WERI-Rb-1 (cell line): ENCODE measurements at regions not wholly inside any gene's neighbourhood (a gene's known extent, or its start where the extent isn't known, plus 50 kb on each side); places are given as distances from the start of the nearest gene placed in this dataset.

Experiments
- DNase-seq: peaks from one replicate; pipeline ENCODE4 v3.0.0-alpha.2; 2020
- H3K27ac ChIP-seq: fragments of 250-450 bp; sonication (Bioruptor Pico); 2 replicates; pipeline ENCODE4 v1.5.1; 2020; ENCODE audit warnings: mild to moderate bottlenecking, moderate library complexity
- H3K27me3 ChIP-seq: fragments of 250-450 bp; sonication (Bioruptor Pico); 2 replicates; pipeline ENCODE4 v1.5.1; 2021; ENCODE audit warnings: mild to moderate bottlenecking, low read depth, moderate library complexity; ENCODE audit not compliant: insufficient read depth, severe bottlenecking
- H3K36me3 ChIP-seq: fragments of 250-450 bp; sonication (Bioruptor Pico); 2 replicates; pipeline ENCODE4 v1.5.1; 2020; ENCODE audit warnings: mild to moderate bottlenecking, moderate library complexity
- H3K4me3 ChIP-seq: 2 replicates; pipeline ENCODE4 v1.5.1; 2011; ENCODE audit warnings: low read depth, mild to moderate bottlenecking, control low read depth, low read length
- H3K9me3 ChIP-seq: fragments of 250-450 bp; sonication (Bioruptor Pico); 2 replicates; pipeline ENCODE4 v1.5.1; 2021; ENCODE audit warnings: mild to moderate bottlenecking, moderate library complexity; ENCODE audit not compliant: severe bottlenecking
- TF ChIP-seq, protein P1 (sequence below): IDR thresholded peaks from 2 replicates; pipeline ENCODE4 v1.5.1; 2011; ENCODE audit warnings: low read depth, mild to moderate bottlenecking, control low read depth, inconsistent platforms, low read length

DNA sequence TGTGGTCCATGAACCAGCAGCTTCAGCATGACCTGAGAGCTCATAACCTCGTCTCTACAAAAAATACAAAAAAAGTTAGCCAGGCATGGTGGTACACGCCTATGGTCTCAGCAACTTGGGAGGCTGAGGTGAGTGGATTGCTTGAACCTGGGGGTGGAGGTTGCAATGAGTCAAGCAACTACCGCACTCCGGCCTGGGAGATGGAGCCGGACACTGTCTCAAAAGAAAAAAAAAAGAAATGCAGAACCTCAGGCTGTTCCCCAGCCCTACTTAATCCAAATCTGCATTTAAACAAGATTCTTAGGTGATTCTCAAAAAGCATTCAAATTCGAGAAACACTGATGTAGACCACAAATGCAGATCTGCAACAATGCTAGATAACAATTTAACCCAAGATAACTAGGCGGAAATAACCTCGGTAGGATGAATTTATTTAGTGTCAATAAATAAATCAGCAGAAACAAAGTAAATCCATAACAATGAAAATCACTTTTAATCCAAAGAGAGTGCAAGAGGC is 203.5 kb downstream of the SP3 start:
- TF ChIP-seq, protein P1, sequence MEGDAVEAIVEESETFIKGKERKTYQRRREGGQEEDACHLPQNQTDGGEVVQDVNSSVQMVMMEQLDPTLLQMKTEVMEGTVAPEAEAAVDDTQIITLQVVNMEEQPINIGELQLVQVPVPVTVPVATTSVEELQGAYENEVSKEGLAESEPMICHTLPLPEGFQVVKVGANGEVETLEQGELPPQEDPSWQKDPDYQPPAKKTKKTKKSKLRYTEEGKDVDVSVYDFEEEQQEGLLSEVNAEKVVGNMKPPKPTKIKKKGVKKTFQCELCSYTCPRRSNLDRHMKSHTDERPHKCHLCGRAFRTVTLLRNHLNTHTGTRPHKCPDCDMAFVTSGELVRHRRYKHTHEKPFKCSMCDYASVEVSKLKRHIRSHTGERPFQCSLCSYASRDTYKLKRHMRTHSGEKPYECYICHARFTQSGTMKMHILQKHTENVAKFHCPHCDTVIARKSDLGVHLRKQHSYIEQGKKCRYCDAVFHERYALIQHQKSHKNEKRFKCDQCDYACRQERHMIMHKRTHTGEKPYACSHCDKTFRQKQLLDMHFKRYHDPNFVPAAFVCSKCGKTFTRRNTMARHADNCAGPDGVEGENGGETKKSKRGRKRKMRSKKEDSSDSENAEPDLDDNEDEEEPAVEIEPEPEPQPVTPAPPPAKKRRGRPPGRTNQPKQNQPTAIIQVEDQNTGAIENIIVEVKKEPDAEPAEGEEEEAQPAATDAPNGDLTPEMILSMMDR, result no peak
- no peaks in the 10 kb centered on the region for H3K9me3 ChIP-seq
- no peaks in the 10 kb centered on the region for H3K27me3 ChIP-seq
- no peak for DNase-seq
- H3K36me3 ChIP-seq, result no peaks in the 10 kb centered on the region
- no peak overlapping the region for H3K4me3 ChIP-seq
- no peak overlapping the region for H3K27ac ChIP-seq

DNA sequence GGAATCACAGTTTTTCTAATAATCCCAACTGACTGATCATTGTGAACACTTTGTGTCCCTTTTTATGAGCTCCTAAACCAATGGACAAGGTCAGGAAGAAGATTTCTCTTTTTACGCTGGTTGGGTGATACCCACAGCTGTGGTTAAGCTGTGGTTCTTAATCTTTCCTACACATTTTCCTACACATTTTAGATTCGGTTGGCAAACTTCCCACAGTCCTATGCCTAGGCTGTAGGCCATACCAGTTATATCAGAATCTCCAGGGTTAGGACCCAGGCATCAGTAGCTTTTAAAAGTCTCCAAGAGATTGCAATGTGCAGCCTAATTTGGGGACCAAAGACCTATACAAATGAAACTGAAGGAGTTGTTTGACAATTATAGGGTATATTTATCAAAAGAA is 203.0 kb downstream of the SP3 start:
- DNase-seq, result no peak
- H3K36me3 ChIP-seq, result no peaks in the 10 kb centered on the region
- no peaks in the 10 kb centered on the region for H3K9me3 ChIP-seq
- TF ChIP-seq, protein P1, result no peak
- no peak overlapping the region for H3K4me3 ChIP-seq
- no peaks in the 10 kb centered on the region for H3K27me3 ChIP-seq
- H3K27ac ChIP-seq, result no peak overlapping the region

DNA sequence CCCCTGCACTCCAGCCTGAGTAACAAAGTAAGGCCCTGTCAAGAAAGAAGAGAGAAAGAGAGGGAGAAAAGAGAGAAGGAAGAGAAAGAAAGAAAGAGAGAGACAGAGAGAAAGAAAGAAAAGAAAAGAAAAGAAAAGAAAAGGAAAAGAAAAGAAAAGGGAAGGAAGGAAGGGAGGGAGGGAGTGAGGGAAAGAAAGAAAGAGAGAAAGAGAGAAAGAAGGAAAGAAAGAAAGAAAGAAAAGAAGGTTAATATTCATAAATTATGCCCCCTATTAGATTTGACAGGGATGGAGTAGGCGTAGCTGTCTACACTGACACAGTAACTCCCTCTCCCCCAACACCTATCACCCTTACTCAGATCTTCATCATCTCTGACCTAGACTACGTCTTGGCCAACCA is 202.3 kb downstream of the SP3 start:
- Histone ChIP-seq H3K9me3 (no peaks in the 10 kb centered on the region), H3K27ac (no peak overlapping the region), H3K36me3 (no peaks in the 10 kb centered on the region), H3K4me3 (no peak overlapping the region), H3K27me3 (no peaks in the 10 kb centered on the region)
- DNase-seq, result no peak
- TF ChIP-seq, protein P1, result no peak

DNA sequence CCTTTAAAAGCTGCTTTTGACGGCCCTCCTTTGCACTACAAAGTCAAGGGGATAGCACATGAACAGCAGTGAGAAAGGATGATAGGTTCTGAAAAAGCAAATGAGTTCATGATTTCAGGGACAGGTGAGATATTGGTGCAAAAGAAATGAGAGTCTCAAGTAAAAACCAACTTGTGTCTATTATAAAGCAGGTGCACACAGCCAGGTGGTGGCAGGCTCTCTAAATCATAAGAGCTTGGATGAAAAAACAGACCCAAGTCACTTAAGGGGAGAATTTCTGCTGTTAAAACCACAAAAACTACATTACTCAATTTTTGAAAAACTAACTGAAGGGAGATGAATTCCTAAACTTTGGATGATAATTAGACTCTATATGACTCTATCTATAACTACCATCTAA is 201.5 kb downstream of the SP3 start:
- H3K27ac ChIP-seq, result no peak overlapping the region
- H3K9me3 ChIP-seq, result no peaks in the 10 kb centered on the region
- no peak for DNase-seq
- H3K27me3 ChIP-seq, result no peaks in the 10 kb centered on the region
- TF ChIP-seq, protein P1, result no peak
- H3K36me3 ChIP-seq, result no peaks in the 10 kb centered on the region
- no peak overlapping the region for H3K4me3 ChIP-seq

DNA sequence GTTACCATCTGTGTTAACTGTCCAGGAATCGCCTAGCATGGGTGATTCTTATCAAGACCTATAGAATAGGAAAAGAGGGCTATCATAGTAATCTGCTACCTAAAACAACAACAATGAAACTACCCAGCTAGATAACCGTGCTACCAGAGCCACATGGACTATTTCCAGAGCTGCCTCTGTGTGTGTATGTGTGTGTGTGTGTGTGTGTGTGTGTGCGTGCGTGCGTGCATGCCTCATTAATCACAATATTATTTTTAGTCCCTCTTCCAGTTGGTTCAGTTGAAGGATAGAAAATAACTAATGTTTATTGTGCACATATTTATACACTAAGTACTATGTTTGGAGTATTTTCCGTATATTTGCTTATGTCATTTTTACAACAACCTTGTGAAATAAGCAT is 201.1 kb downstream of the SP3 start:
- TF ChIP-seq, protein P1, result no peak
- Histone ChIP-seq H3K4me3 (no peak overlapping the region), H3K36me3 (no peaks in the 10 kb centered on the region), H3K9me3 (no peaks in the 10 kb centered on the region), H3K27me3 (no peaks in the 10 kb centered on the region), H3K27ac (no peak overlapping the region)
- no peak for DNase-seq

DNA sequence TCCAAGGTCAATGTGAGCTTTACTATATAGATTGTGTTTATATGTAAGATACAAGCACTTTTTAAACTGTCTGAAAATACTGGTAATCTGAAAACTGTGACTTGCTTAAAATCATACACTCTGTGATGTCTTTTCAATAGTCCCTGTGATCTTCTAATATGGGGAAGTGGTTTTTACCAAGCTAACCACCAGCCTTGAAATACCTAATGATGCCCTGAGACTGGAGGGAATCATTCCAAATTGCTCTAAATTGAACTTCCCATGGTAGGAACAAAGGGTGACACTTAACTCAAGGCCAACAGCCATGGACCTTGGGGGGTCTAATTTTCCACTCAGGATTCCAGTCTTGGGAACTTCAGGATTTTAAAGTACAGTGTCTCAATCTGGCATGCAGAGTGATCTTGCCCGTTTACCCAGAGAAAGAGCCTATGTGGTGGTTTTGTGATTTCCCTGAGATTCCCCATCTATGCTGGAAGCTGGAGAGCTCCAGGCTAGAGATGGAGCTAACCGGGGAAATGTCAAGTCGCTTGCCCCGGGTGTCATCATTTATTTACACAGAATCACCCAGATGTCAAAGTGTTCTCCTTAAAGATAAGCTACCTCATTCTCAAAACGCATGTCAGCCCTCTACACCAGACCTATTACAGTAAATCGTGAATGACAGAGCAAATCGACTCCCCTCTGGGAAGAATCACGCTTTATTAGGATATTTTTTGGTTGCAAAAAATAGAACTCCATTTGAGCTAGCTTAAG is 198.5 kb downstream of the SP3 start:
- no peak for DNase-seq
- Histone ChIP-seq H3K9me3 (no peaks in the 10 kb centered on the region), H3K27ac (no peak overlapping the region), H3K27me3 (no peaks in the 10 kb centered on the region), H3K36me3 (no peaks in the 10 kb centered on the region), H3K4me3 (no peak overlapping the region)
- TF ChIP-seq, protein P1, result no peak
